HUES6 (cell line): ENCODE measurements at regions not wholly inside any gene's neighbourhood (a gene's known extent, or its start where the extent isn't known, plus 50 kb on each side); places are given as distances from the start of the nearest gene placed in this dataset.

Experiments used
- H3K27ac ChIP-seq: 2 replicates; pipeline ENCODE4 v1.7.0; 2013; ENCODE audit warnings: low read depth, mild to moderate bottlenecking, low read length, inconsistent platforms
- H3K27me3 ChIP-seq: 2 replicates; pipeline ENCODE4 v1.6.1; 2013; ENCODE audit warnings: low read length; ENCODE audit not compliant: control insufficient read depth, insufficient read depth
- H3K36me3 ChIP-seq: 2 replicates; pipeline ENCODE4 v1.6.1; 2013; ENCODE audit warnings: low read length; ENCODE audit not compliant: control insufficient read depth, insufficient read depth
- H3K4me1 ChIP-seq: 2 replicates; pipeline ENCODE4 v1.6.1; 2013; ENCODE audit warnings: low read length; ENCODE audit not compliant: control insufficient read depth, insufficient read depth
- H3K4me3 ChIP-seq: 2 replicates; pipeline ENCODE4 v1.5.1; 2013; ENCODE audit warnings: low read depth, low read length
- H3K9ac ChIP-seq: one replicate; pipeline ENCODE4 v1.6.1; 2013; ENCODE audit warnings: mild to moderate bottlenecking, low read length
- H3K9me3 ChIP-seq: 2 replicates; pipeline ENCODE4 v1.6.1; 2013; ENCODE audit warnings: low read depth, low read length; ENCODE audit not compliant: control insufficient read depth, insufficient read depth

- Histone ChIP-seq H3K36me3 (no peaks in the 10 kb centered on the region; the same call in 1 of the 2 replicates), H3K4me1 (peaks cover 20% of the 10 kb centered on the region), H3K27ac (no peak overlapping the region; the same call in 1 of the 2 replicates), H3K4me3 (no peak overlapping the region), H3K9ac (no peak overlapping the region), H3K27me3 (no peaks in the 10 kb centered on the region), H3K9me3 (peaks cover 5% of the 10 kb centered on the region; the same call in 1 of the 2 replicates)
These were observed 234.3 kb downstream of the PYDC2 start for GRCh38 chr3:191695131-191695814.

DNA sequence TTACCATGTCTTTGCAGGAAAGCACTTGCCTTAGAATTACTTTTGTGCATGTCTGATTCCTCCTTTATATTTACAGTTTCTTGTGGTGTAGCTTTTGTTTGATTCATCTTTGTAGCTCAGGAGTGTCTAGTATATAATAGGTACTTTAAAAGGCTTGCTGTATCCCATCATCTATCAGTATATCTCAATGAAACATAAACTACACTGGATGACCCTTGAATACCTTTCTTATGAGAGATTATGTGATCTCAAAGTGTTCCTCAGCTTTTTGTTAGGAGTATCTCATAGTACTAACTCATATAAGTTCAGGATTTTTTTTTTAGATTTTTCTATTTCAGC lies 234.8 kb downstream of the PYDC2 start:
- H3K4me3 ChIP-seq: no peak overlapping the region
- H3K4me1 ChIP-seq: peaks cover 15% of the 10 kb centered on the region
- H3K9ac ChIP-seq: no peak overlapping the region
- peaks cover 5% of the 10 kb centered on the region; the same call in 1 of the 2 replicates for H3K9me3 ChIP-seq
- H3K27me3 ChIP-seq: no peaks in the 10 kb centered on the region
- H3K27ac ChIP-seq: no peak overlapping the region
- no peaks in the 10 kb centered on the region; the same call in 1 of the 2 replicates for H3K36me3 ChIP-seq

DNA sequence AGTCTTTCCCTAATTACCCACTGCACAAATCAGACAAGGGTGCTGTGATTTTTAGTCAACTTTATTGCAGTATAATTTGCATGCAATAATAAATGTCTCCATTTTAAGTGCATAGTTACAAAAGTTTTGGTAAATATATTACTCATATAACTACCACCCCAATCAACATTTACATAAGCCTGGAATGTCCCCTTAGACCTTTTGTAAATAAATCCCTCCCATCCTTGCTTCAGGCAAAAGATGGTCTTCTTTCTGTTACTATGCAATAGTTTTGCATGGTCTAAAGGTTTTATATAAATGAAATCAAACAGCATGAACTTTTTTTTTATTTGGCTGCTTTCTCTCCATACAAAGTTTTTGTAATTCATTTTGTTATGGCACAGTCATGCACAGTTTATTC lies 235.4 kb downstream of the PYDC2 start:
- Histone ChIP-seq H3K4me1 (peaks cover 11% of the 10 kb centered on the region; the same call in 1 of the 2 replicates), H3K9me3 (peaks cover 10% of the 10 kb centered on the region; the same call in 1 of the 2 replicates), H3K36me3 (no peaks in the 10 kb centered on the region; the same call in 1 of the 2 replicates), H3K4me3 (no peak overlapping the region), H3K27ac (no peak overlapping the region), H3K9ac (no peak overlapping the region), H3K27me3 (no peaks in the 10 kb centered on the region)

DNA sequence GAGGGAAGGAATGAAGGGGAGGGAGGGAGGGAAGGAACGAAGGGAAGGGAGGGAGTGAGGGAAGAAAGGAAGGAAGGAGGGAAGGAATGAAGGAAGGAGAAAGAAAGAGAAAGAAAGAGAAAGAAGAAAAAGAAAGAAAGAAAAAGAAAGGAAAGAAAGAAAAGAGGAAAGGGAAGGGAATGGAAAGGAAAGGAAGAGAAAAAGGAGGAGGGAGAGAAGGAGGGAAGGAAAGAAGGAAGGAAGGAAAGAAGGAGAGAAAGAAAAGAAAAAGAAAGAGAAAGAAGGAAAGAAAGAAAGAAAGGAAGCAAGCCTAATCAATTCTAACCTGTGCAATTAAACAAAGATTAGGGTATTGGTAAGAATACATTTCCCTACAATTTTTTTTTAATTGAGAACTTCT lies 238.6 kb downstream of the PYDC2 start:
- peaks cover 11% of the 10 kb centered on the region; the same call in 1 of the 2 replicates for H3K36me3 ChIP-seq
- H3K9me3 ChIP-seq: peaks cover 29% of the 10 kb centered on the region; the same call in 1 of the 2 replicates
- H3K4me3 ChIP-seq: no peak overlapping the region
- H3K9ac ChIP-seq: no peak overlapping the region
- H3K27me3 ChIP-seq: no peaks in the 10 kb centered on the region
- 0 out of 2 replicates have a peak, but pooled peaks cover 3% of the 10 kb centered on the region for H3K4me1 ChIP-seq
- H3K27ac ChIP-seq: no peak overlapping the region

- no peaks in the 10 kb centered on the region for H3K27me3 ChIP-seq
- peaks cover 11% of the 10 kb centered on the region; the same call in 1 of the 2 replicates for H3K36me3 ChIP-seq
- H3K27ac ChIP-seq: no peak overlapping the region
- no peak overlapping the region for H3K9ac ChIP-seq
- H3K4me1 ChIP-seq: no peaks in the 10 kb centered on the region
- no peak overlapping the region for H3K4me3 ChIP-seq
- H3K9me3 ChIP-seq: peaks cover 36% of the 10 kb centered on the region; the same call in 1 of the 2 replicates
These were observed 241.2 kb downstream of the PYDC2 start for GRCh38 chr3:191702121-191702520.

GRCh38 chr3:191707817-191708216 lies 246.9 kb downstream of the PYDC2 start:
- peaks cover 36% of the 10 kb centered on the region; the same call in 1 of the 2 replicates for H3K9me3 ChIP-seq
- no peak overlapping the region for H3K9ac ChIP-seq
- peaks cover 6% of the 10 kb centered on the region; the same call in 1 of the 2 replicates for H3K36me3 ChIP-seq
- no peaks in the 10 kb centered on the region for H3K4me1 ChIP-seq
- H3K27ac ChIP-seq: no peak overlapping the region
- H3K27me3 ChIP-seq: no peaks in the 10 kb centered on the region
- no peak overlapping the region for H3K4me3 ChIP-seq

DNA sequence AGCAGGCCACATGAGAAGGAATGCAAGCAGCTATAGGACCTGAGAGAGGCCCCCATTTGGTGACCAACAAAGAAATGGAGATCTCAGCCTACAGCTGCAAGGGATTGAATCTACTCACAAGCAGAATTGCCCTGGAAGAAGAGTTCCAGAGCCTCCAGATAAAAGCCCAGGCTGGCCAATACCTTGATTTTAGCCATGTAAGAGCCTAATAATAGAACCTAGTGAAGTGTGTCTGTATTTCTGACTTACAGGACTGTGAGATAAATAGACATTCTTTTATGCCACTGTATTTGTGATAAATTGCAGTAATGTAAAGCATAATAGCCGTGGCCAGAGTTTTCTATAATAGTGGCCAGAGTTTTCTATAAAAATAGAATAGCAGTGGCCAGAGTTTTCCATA lies 254.6 kb downstream of the PYDC2 start:
- Histone ChIP-seq H3K9ac (no peak overlapping the region), H3K4me1 (no peaks in the 10 kb centered on the region; the same call in 1 of the 2 replicates), H3K4me3 (no peak overlapping the region), H3K27me3 (no peaks in the 10 kb centered on the region), H3K27ac (no peak overlapping the region), H3K9me3 (peaks cover 10% of the 10 kb centered on the region; the same call in 1 of the 2 replicates), H3K36me3 (no peaks in the 10 kb centered on the region; the same call in 1 of the 2 replicates)

DNA sequence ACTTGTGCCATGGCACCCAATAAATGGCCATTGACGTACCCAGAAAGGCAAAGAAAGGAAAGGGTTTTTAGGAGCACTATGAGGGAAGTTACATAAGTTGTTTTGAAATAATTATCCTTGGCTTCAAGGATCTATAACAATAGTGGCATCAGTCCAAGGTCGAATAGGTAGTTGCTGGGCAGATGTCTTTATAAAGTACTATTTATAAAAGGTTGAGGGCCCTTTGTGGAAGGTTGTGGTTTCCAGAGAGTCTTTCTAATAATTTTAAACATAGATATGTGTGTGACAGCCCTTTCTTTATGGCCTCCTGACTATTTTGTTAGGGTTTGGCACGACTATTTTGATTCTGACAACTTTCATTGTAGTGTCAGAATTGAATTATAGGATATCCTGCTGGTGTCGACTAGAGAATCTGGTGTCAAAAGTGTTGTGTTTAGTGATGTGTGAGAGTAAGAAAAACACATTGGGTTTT lies 260.5 kb downstream of the PYDC2 start:
- H3K9me3 ChIP-seq: no peaks in the 10 kb centered on the region
- H3K4me3 ChIP-seq: no peak overlapping the region
- no peak overlapping the region for H3K27ac ChIP-seq
- no peak overlapping the region for H3K9ac ChIP-seq
- peaks cover 5% of the 10 kb centered on the region; the same call in 1 of the 2 replicates for H3K4me1 ChIP-seq
- H3K27me3 ChIP-seq: no peaks in the 10 kb centered on the region
- H3K36me3 ChIP-seq: no peaks in the 10 kb centered on the region

- Histone ChIP-seq H3K4me3 (no peak overlapping the region), H3K9me3 (no peaks in the 10 kb centered on the region), H3K9ac (no peak overlapping the region), H3K27me3 (no peaks in the 10 kb centered on the region), H3K4me1 (peaks cover 5% of the 10 kb centered on the region; the same call in 1 of the 2 replicates), H3K27ac (no peak overlapping the region), H3K36me3 (no peaks in the 10 kb centered on the region)
These were observed 261.0 kb downstream of the PYDC2 start for GRCh38 chr3:191721990-191722389.

- no peaks in the 10 kb centered on the region for H3K9me3 ChIP-seq
- H3K27me3 ChIP-seq: no peaks in the 10 kb centered on the region
- H3K9ac ChIP-seq: no peak overlapping the region
- H3K4me3 ChIP-seq: no peak overlapping the region
- H3K36me3 ChIP-seq: no peaks in the 10 kb centered on the region
- no peaks in the 10 kb centered on the region for H3K4me1 ChIP-seq
- H3K27ac ChIP-seq: no peak overlapping the region
These were observed 266.4 kb downstream of the PYDC2 start for GRCh38 chr3:191727338-191727737.

GRCh38 chr3:191728186-191728585 lies 267.2 kb downstream of the PYDC2 start:
- Histone ChIP-seq H3K27ac (no peak overlapping the region), H3K36me3 (no peaks in the 10 kb centered on the region), H3K4me3 (no peak overlapping the region), H3K9ac (no peak overlapping the region), H3K9me3 (no peaks in the 10 kb centered on the region), H3K27me3 (no peaks in the 10 kb centered on the region), H3K4me1 (no peaks in the 10 kb centered on the region)
